GM12875 (cell line): ENCODE measurements at regions not wholly inside any gene's neighbourhood (a gene's known extent, or its start where the extent isn't known, plus 50 kb on each side); places are given as distances from the start of the nearest gene placed in this dataset.

Experiments
- H3K4me3 ChIP-seq: one replicate; pipeline ENCODE4 v1.5.1; 2011; ENCODE audit warnings: low read depth, low read length, control low read depth
- TF ChIP-seq, protein P1 (sequence below): IDR thresholded peaks from 2 replicates; pipeline ENCODE4 v1.5.1; 2011; ENCODE audit warnings: low read depth, mild to moderate bottlenecking, control low read depth, inconsistent platforms, low read length, moderate library complexity, borderline replicate concordance; ENCODE audit not compliant: insufficient read depth

DNA sequence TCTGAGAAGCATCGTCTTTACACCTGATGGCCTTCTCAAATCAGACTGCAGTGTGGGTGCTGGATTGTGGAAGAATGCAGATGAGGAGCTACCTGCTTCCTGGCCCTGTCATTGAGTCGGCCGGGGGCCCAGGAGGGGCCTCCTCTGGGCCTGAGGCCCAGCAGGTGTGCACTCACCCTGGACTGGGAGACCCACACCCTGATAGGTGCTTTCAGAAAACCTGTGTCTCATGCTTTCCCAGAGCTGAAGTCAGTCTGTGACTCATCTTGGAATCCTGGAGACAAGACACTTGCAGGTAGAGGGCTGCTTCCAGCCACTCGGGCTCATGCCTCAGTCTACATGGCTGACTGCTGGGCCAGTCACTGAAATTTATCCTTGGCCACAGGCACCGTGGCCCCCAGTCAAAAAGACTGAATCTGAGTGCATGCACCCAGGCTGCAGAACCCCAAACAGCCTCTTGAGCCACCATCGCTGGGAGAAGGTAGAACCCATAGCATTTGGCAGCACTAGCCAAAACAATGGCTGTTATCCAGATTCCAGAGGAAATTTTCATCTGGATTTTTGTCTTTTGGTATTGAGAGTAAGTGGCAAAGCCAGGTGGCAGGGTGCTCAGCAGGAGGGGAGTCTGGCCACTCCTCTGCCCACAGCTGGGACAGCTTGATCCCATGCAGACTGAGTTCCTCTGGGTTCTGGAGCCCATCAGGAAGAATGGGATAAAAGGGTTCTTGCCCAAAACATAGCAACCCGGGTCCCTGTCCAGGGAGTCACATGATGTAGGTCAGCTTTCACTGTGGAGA is 182.0 kb upstream of the CST7 start:
- TF ChIP-seq, protein P1, sequence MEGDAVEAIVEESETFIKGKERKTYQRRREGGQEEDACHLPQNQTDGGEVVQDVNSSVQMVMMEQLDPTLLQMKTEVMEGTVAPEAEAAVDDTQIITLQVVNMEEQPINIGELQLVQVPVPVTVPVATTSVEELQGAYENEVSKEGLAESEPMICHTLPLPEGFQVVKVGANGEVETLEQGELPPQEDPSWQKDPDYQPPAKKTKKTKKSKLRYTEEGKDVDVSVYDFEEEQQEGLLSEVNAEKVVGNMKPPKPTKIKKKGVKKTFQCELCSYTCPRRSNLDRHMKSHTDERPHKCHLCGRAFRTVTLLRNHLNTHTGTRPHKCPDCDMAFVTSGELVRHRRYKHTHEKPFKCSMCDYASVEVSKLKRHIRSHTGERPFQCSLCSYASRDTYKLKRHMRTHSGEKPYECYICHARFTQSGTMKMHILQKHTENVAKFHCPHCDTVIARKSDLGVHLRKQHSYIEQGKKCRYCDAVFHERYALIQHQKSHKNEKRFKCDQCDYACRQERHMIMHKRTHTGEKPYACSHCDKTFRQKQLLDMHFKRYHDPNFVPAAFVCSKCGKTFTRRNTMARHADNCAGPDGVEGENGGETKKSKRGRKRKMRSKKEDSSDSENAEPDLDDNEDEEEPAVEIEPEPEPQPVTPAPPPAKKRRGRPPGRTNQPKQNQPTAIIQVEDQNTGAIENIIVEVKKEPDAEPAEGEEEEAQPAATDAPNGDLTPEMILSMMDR = no peak

GRCh38 chr20:24767623-24768100 is 181.4 kb upstream of the CST7 start:
- TF ChIP-seq, protein P1 = no peak

More for the DNA sequence above, 182.0 kb upstream of the CST7 start:
- no peak overlapping the region for H3K4me3 ChIP-seq

DNA sequence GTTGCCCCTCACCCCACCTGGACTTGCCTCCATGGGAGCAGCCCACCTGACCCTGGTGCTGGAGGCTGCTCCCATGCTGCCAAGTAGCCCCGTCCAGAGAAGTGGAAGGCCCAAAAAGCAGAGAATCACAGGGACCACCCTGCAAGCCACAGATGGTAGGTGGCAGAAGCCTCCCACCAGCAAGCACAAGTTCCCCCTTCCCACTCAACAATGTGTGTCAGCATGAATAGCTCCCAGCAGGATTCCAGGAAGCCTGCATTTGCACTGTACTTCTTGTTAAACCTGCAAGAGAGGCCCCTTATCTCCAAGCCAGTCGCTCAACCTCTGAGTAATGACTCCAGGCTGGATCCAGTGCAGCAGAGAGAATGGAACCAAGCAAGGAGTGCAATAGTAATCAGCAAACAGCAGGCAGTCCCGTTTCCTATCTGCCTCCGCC is 180.8 kb upstream of the CST7 start:
- H3K4me3 ChIP-seq = no peak overlapping the region
- TF ChIP-seq, protein P1 = no peak

More at GRCh38 chr20:24767623-24768100, 181.4 kb upstream of the CST7 start:
- H3K4me3 ChIP-seq = no peak overlapping the region

DNA sequence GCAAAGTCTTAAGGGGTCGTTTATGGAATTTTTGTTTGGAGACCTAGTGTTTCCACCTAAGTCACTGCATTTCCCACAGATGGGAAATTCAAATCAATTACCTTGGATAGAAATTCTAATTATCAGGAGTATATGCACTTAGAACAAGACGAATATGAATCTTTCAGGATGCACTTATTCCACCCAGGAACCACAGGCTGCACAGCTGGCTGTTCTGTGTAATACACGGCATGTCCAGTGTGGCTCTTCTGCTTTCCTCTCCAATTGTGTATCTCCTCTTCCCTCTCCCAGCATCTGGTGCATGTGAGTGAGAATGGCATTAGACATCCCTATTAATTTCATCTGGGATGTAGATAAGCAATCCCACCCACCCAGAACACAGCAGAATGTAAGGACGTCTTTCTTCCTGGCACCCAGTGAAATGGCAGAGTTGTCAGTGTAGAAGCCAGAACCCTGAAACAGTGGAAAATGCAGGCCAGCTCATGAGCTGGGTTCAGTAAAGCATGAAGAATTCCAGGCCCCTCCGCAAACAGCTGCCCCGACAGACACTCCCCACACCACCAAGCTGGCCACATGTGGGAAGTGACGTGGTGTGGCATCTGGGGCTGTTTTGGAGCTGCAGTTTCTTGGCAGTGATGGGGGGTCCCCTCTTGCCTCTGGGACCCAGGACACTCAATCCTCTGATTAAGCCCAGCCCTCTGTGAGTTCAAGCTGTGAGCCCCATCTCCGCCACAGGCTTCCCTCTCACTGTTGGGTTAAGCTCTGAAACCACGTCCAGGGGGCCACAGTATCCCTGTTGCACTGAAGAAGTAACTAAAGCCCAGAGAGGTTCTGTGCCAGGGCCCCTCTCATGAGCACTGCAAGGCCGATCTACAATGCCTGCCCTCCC is 180.1 kb upstream of the CST7 start:
- no peak overlapping the region for H3K4me3 ChIP-seq
- TF ChIP-seq, protein P1 = no peak

- H3K4me3 ChIP-seq = no peak overlapping the region
- TF ChIP-seq, protein P1 = no peak
These were observed 179.0 kb upstream of the CST7 start for GRCh38 chr20:24769878-24770627.

- TF ChIP-seq, protein P1 = no peak
These were observed 178.2 kb upstream of the CST7 start for GRCh38 chr20:24770628-24771541.

More at GRCh38 chr20:24770628-24771541, 178.2 kb upstream of the CST7 start:
- H3K4me3 ChIP-seq = no peak overlapping the region
